A673 (cell line): ENCODE measurements at regions not wholly inside any gene's neighbourhood (a gene's known extent, or its start where the extent isn't known, plus 50 kb on each side); places are given as distances from the start of the nearest gene placed in this dataset.

Source experiments
- EZH2 ChIP-seq: fragments of 200-600 bp; sonication (generic); IDR thresholded peaks from 2 replicates; pipeline ENCODE4 v1.6.1; 2017; ENCODE audit warnings: borderline replicate concordance, low read depth, mild to moderate bottlenecking, mixed read lengths, antibody characterized with exemption, low read length; ENCODE audit not compliant: poor library complexity, severe bottlenecking
- TF ChIP-seq, protein P1 (sequence below): fragments of 300-800, 200-600 bp; sonication (generic); conservative IDR thresholded peaks from 2 replicates; pipeline ENCODE4 v1.5.1; 2017; ENCODE audit warnings: low read depth, mild to moderate bottlenecking, antibody characterized with exemption, low read length, moderate library complexity, mixed read lengths

- TF ChIP-seq EZH2: no peak
- TF ChIP-seq, protein P1, sequence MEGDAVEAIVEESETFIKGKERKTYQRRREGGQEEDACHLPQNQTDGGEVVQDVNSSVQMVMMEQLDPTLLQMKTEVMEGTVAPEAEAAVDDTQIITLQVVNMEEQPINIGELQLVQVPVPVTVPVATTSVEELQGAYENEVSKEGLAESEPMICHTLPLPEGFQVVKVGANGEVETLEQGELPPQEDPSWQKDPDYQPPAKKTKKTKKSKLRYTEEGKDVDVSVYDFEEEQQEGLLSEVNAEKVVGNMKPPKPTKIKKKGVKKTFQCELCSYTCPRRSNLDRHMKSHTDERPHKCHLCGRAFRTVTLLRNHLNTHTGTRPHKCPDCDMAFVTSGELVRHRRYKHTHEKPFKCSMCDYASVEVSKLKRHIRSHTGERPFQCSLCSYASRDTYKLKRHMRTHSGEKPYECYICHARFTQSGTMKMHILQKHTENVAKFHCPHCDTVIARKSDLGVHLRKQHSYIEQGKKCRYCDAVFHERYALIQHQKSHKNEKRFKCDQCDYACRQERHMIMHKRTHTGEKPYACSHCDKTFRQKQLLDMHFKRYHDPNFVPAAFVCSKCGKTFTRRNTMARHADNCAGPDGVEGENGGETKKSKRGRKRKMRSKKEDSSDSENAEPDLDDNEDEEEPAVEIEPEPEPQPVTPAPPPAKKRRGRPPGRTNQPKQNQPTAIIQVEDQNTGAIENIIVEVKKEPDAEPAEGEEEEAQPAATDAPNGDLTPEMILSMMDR: no peak
Measured at GRCh38 chr3:105232553-105232952, 134.2 kb upstream of the ALCAM start.
